H1 (cell line): ENCODE measurements at regions not wholly inside any gene's neighbourhood (a gene's known extent, or its start where the extent isn't known, plus 50 kb on each side); places are given as distances from the start of the nearest gene placed in this dataset.

Source experiments
- CHD7 ChIP-seq: fragments of 300-600 bp; sonication (generic); IDR thresholded peaks from 2 replicates; pipeline ENCODE4 v1.7.1; 2012; ENCODE audit warnings: low read length, moderate library complexity, mild to moderate bottlenecking, inconsistent platforms; ENCODE audit not compliant: insufficient replicate concordance
- SIN3A ChIP-seq, 2 experiments: IDR thresholded peaks in 1 of 2; conservative IDR thresholded peaks in 1 of 2; 2 replicates each; pipeline ENCODE4 v1.6.1; 2011 to 2012; ENCODE audit warnings: low read length in 2 of 2, improper control_type of control experiment in 1 of 2, low read depth in 1 of 2, mild to moderate bottlenecking in 1 of 2

DNA sequence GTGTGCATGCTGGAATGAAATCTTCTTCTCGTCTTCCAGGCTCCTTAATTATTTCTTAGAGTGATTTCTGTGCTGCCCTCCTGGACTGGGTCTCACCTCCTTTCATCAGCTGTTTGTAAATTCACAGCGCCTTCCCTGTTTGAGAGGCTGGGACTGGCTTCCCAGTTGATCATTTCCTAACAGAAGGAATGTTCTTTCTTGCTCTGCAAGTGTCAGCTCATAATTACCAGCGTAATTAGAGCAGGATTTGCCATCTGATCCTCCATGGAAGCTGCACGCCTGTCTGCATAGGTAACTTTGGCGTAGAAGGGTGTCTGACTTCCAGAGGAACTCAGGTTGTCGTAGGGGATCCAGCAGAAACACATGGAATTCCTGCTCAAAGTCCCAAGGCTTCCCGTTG, 375.0 kb upstream of the EEF2KMT start (continued):
- no peak for TF ChIP-seq CHD7
- TF ChIP-seq SIN3A (conservative IDR thresholded peaks at IDR 0.05 in 1 of 2, IDR thresholded peaks at IDR 0.05 in 1 of 2; ENCODE audit: low read depth in 1 of 2, low read length in 2 of 2), result no peak
